Hepatocyte (in vitro differentiated cells): ENCODE measurements at regions not wholly inside any gene's neighbourhood (a gene's known extent, or its start where the extent isn't known, plus 50 kb on each side); places are given as distances from the start of the nearest gene placed in this dataset.

Experiments used
- EZH2phosphoT487 ChIP-seq: fragments of 200-600 bp; sonication (generic); IDR thresholded peaks from one replicate; pipeline ENCODE4 v1.6.1; 2018; ENCODE audit warnings: antibody characterized with exemption, mild to moderate bottlenecking, low read depth, moderate library complexity; ENCODE audit not compliant: unreplicated experiment, severe bottlenecking
- TF ChIP-seq, protein P1 (sequence below): fragments of 200-600 bp; sonication (generic); IDR thresholded peaks from 2 replicates; pipeline ENCODE4 v1.5.1; 2016; ENCODE audit warnings: antibody characterized with exemption, mild to moderate bottlenecking; ENCODE audit not compliant: poor library complexity

- TF ChIP-seq, protein P1, sequence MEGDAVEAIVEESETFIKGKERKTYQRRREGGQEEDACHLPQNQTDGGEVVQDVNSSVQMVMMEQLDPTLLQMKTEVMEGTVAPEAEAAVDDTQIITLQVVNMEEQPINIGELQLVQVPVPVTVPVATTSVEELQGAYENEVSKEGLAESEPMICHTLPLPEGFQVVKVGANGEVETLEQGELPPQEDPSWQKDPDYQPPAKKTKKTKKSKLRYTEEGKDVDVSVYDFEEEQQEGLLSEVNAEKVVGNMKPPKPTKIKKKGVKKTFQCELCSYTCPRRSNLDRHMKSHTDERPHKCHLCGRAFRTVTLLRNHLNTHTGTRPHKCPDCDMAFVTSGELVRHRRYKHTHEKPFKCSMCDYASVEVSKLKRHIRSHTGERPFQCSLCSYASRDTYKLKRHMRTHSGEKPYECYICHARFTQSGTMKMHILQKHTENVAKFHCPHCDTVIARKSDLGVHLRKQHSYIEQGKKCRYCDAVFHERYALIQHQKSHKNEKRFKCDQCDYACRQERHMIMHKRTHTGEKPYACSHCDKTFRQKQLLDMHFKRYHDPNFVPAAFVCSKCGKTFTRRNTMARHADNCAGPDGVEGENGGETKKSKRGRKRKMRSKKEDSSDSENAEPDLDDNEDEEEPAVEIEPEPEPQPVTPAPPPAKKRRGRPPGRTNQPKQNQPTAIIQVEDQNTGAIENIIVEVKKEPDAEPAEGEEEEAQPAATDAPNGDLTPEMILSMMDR: no peak
- TF ChIP-seq EZH2phosphoT487: no peak
Observed at GRCh38 chr15:67969892-67970291, 84.2 kb upstream of the PIAS1 start.
